Activated naive CD4-positive, alpha-beta T cell treated with anti-CD3 and anti-CD28 coated beads for 36 hours (primary cell): ENCODE measurements at regions not wholly inside any gene's neighbourhood (a gene's known extent, or its start where the extent isn't known, plus 50 kb on each side); places are given as distances from the start of the nearest gene placed in this dataset.

Experiments
- CTCF ChIA-PET: fragments of 350-600 bp; sonication (Branson Sonifier 250); formaldehyde crosslinking; loops from one replicate; lab custom pipeline; 2021; ENCODE audit warnings: antibody characterized with exemption; lab: Charles Lee
- DNase-seq: peaks from one replicate; pipeline ENCODE4 v3.0.0-alpha.2; 2020
- H3K27ac Mint-ChIP-seq: one replicate; pipeline ENCODE4 v1.8.0; 2021; ENCODE audit warnings: mild to moderate bottlenecking, mixed read lengths
- H3K27me3 Mint-ChIP-seq: one replicate; pipeline ENCODE4 v1.8.0; 2021; ENCODE audit warnings: low read depth, mixed read lengths
- H3K36me3 Mint-ChIP-seq: one replicate; pipeline ENCODE4 v1.8.0; 2021; ENCODE audit warnings: low read depth, mixed read lengths
- H3K4me1 Mint-ChIP-seq: one replicate; pipeline ENCODE4 v1.8.0; 2021; ENCODE audit warnings: low read depth, mixed read lengths
- H3K4me3 Mint-ChIP-seq: one replicate; pipeline ENCODE4 v1.8.0; 2021; ENCODE audit warnings: mild to moderate bottlenecking, moderate library complexity, mixed read lengths
- H3K9me3 Mint-ChIP-seq: one replicate; pipeline ENCODE4 v1.8.0; 2021; ENCODE audit warnings: mixed read lengths
- intact Hi-C: fragments of 100-400 bp; cut with micrococcal nuclease; formaldehyde crosslinking; loops from one replicate; pipeline ENCODE4 v1.15.1; 2023

- Mint-ChIP-seq H3K4me3 (no peak overlapping the region), H3K4me1 (peaks cover 7% of the 10 kb centered on the region), H3K27ac (no peak overlapping the region), H3K36me3 (peaks cover 2% of the 10 kb centered on the region), H3K27me3 (no peaks in the 10 kb centered on the region), H3K9me3 (peaks cover 4% of the 10 kb centered on the region)
- intact Hi-C loops, result no loop called here
- CTCF ChIA-PET, result interaction anchor here (0.6 kb wide), 1 partner anchor 207 kb away, joined by 3 read pairs; no protein-coding TSS in a partner anchor
- peak; percentile 29 for DNase-seq
These were observed 149.7 kb upstream of the PLET1 start for GRCh38 chr11:112410325-112410724.

GRCh38 chr11:112412383-112412782, 151.7 kb upstream of the PLET1 start:
- CTCF ChIA-PET, result no interaction called here
- H3K9me3 Mint-ChIP-seq, result peaks cover 4% of the 10 kb centered on the region

GRCh38 chr11:112417339-112417738, 156.7 kb upstream of the PLET1 start:
- no peak overlapping the region for H3K4me3 Mint-ChIP-seq
- no peak for DNase-seq
- CTCF ChIA-PET, result no interaction called here
- intact Hi-C loops, result no loop called here
- H3K36me3 Mint-ChIP-seq, result peaks cover 2% of the 10 kb centered on the region
- H3K4me1 Mint-ChIP-seq, result peaks cover 8% of the 10 kb centered on the region
- H3K27ac Mint-ChIP-seq, result no peak overlapping the region
- no peaks in the 10 kb centered on the region for H3K27me3 Mint-ChIP-seq
- H3K9me3 Mint-ChIP-seq, result peaks cover 4% of the 10 kb centered on the region

More at GRCh38 chr11:112412383-112412782, 151.7 kb upstream of the PLET1 start:
- Mint-ChIP-seq H3K27me3 (no peaks in the 10 kb centered on the region), H3K4me1 (peaks cover 9% of the 10 kb centered on the region), H3K4me3 (no peak overlapping the region), H3K36me3 (peaks cover 2% of the 10 kb centered on the region), H3K27ac (no peak overlapping the region)
- no peak for DNase-seq
- intact Hi-C loops, result no loop called here

GRCh38 chr11:112418438-112418837, 157.8 kb upstream of the PLET1 start:
- intact Hi-C loops, result no loop called here
- H3K36me3 Mint-ChIP-seq, result peaks cover 2% of the 10 kb centered on the region
- H3K27ac Mint-ChIP-seq, result no peak overlapping the region
- H3K4me1 Mint-ChIP-seq, result peaks cover 8% of the 10 kb centered on the region
- no peak for DNase-seq
- H3K9me3 Mint-ChIP-seq, result peaks cover 4% of the 10 kb centered on the region
- no peaks in the 10 kb centered on the region for H3K27me3 Mint-ChIP-seq
- CTCF ChIA-PET, result no interaction called here
- no peak overlapping the region for H3K4me3 Mint-ChIP-seq

GRCh38 chr11:112421879-112422278, 161.2 kb upstream of the PLET1 start:
- Mint-ChIP-seq H3K27me3 (no peaks in the 10 kb centered on the region), H3K27ac (no peak overlapping the region), H3K36me3 (no peaks in the 10 kb centered on the region), H3K9me3 (no peaks in the 10 kb centered on the region), H3K4me1 (peaks cover 6% of the 10 kb centered on the region), H3K4me3 (no peak overlapping the region)
- CTCF ChIA-PET, result interaction anchor here (1.1 kb wide), 1 partner anchor 134 kb away, joined by 3 read pairs; no protein-coding TSS in a partner anchor
- intact Hi-C loops, result no loop called here
- DNase-seq, result no peak

GRCh38 chr11:112425121-112425520, 164.5 kb upstream of the PLET1 start:
- no peaks in the 10 kb centered on the region for H3K4me1 Mint-ChIP-seq
- H3K27ac Mint-ChIP-seq, result no peak overlapping the region
- H3K27me3 Mint-ChIP-seq, result no peaks in the 10 kb centered on the region
- intact Hi-C loops, result no loop called here
- peaks cover 7% of the 10 kb centered on the region for H3K9me3 Mint-ChIP-seq
- no peaks in the 10 kb centered on the region for H3K36me3 Mint-ChIP-seq
- DNase-seq, result no peak
- CTCF ChIA-PET, result no interaction called here
- H3K4me3 Mint-ChIP-seq, result no peak overlapping the region

- Mint-ChIP-seq H3K9me3 (peaks cover 16% of the 10 kb centered on the region), H3K4me1 (no peaks in the 10 kb centered on the region), H3K27me3 (no peaks in the 10 kb centered on the region), H3K27ac (no peak overlapping the region), H3K4me3 (no peak overlapping the region), H3K36me3 (peaks cover 4% of the 10 kb centered on the region)
- no peak for DNase-seq
- CTCF ChIA-PET, result no interaction called here
- intact Hi-C loops, result no loop called here
These were observed 176.4 kb upstream of the PLET1 start for GRCh38 chr11:112437096-112437495.

GRCh38 chr11:112439614-112440013, 179.0 kb upstream of the PLET1 start:
- Mint-ChIP-seq H3K4me1 (no peaks in the 10 kb centered on the region), H3K9me3 (peaks cover 22% of the 10 kb centered on the region), H3K27ac (no peak overlapping the region), H3K27me3 (no peaks in the 10 kb centered on the region), H3K36me3 (peaks cover 5% of the 10 kb centered on the region), H3K4me3 (no peak overlapping the region)
- CTCF ChIA-PET, result no interaction called here
- no peak for DNase-seq
- intact Hi-C loops, result no loop called here

- H3K4me3 Mint-ChIP-seq, result no peak overlapping the region
- no peak for DNase-seq
- intact Hi-C loops, result no loop called here
- CTCF ChIA-PET, result no interaction called here
- H3K36me3 Mint-ChIP-seq, result peaks cover 7% of the 10 kb centered on the region
- H3K27ac Mint-ChIP-seq, result no peak overlapping the region
- peaks cover 31% of the 10 kb centered on the region for H3K9me3 Mint-ChIP-seq
- H3K27me3 Mint-ChIP-seq, result no peaks in the 10 kb centered on the region
- no peaks in the 10 kb centered on the region for H3K4me1 Mint-ChIP-seq
These were observed 179.9 kb upstream of the PLET1 start for GRCh38 chr11:112440518-112440917.

GRCh38 chr11:112448168-112448567, 187.5 kb upstream of the PLET1 start:
- peaks cover 4% of the 10 kb centered on the region for H3K36me3 Mint-ChIP-seq
- H3K9me3 Mint-ChIP-seq, result peaks cover 16% of the 10 kb centered on the region
- intact Hi-C loops, result no loop called here
- CTCF ChIA-PET, result interaction anchor here (0.9 kb wide), 1 partner anchor 26 kb away, joined by 3 read pairs; no protein-coding TSS in a partner anchor
- H3K27ac Mint-ChIP-seq, result no peak overlapping the region
- no peak for DNase-seq
- no peaks in the 10 kb centered on the region for H3K4me1 Mint-ChIP-seq
- no peak overlapping the region for H3K4me3 Mint-ChIP-seq
- no peaks in the 10 kb centered on the region for H3K27me3 Mint-ChIP-seq

- CTCF ChIA-PET, result interaction anchor here (0.9 kb wide), 1 partner anchor 25 kb away, joined by 3 read pairs; no protein-coding TSS in a partner anchor
- Mint-ChIP-seq H3K36me3 (peaks cover 4% of the 10 kb centered on the region), H3K4me3 (no peak overlapping the region), H3K4me1 (no peaks in the 10 kb centered on the region), H3K27me3 (no peaks in the 10 kb centered on the region), H3K9me3 (peaks cover 16% of the 10 kb centered on the region), H3K27ac (no peak overlapping the region)
- DNase-seq, result no peak
- intact Hi-C loops, result no loop called here
These were observed 188.1 kb upstream of the PLET1 start for GRCh38 chr11:112448806-112449205.

GRCh38 chr11:112451250-112451649, 190.6 kb upstream of the PLET1 start:
- Mint-ChIP-seq H3K27me3 (no peaks in the 10 kb centered on the region), H3K27ac (no peak overlapping the region), H3K36me3 (no peaks in the 10 kb centered on the region), H3K9me3 (no peaks in the 10 kb centered on the region), H3K4me1 (peaks cover 5% of the 10 kb centered on the region), H3K4me3 (no peak overlapping the region)
- CTCF ChIA-PET, result interaction anchor here (0.6 kb wide), 2 partner anchors 166 to 338 kb away, joined by 3 read pairs; no protein-coding TSS in a partner anchor
- intact Hi-C loops, result loop anchor here (5.0 kb wide), 1 partner anchor 106 kb away; no protein-coding TSS in a partner anchor
- no peak for DNase-seq
